ENCODE measurements at regions not wholly inside any gene's neighbourhood (a gene's known extent, or its start where the extent isn't known, plus 50 kb on each side); places are given as distances from the start of the nearest gene placed in this dataset.

- H3K36me3 ChIP-seq, result no peaks in the 10 kb centered on the region
- no peaks in the 10 kb centered on the region for H3K4me1 ChIP-seq
- TF ChIP-seq, protein P1, sequence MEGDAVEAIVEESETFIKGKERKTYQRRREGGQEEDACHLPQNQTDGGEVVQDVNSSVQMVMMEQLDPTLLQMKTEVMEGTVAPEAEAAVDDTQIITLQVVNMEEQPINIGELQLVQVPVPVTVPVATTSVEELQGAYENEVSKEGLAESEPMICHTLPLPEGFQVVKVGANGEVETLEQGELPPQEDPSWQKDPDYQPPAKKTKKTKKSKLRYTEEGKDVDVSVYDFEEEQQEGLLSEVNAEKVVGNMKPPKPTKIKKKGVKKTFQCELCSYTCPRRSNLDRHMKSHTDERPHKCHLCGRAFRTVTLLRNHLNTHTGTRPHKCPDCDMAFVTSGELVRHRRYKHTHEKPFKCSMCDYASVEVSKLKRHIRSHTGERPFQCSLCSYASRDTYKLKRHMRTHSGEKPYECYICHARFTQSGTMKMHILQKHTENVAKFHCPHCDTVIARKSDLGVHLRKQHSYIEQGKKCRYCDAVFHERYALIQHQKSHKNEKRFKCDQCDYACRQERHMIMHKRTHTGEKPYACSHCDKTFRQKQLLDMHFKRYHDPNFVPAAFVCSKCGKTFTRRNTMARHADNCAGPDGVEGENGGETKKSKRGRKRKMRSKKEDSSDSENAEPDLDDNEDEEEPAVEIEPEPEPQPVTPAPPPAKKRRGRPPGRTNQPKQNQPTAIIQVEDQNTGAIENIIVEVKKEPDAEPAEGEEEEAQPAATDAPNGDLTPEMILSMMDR (IDR thresholded peaks at IDR 0.05), result no peak
- intact Hi-C loops (cut with DNase I), result loop anchor here (10.0 kb wide), 1 partner anchor 90 kb away; no protein-coding TSS in a partner anchor
- peak; percentile 38 for DNase-seq
- H3K4me3 ChIP-seq, result no peak overlapping the region
- no peaks in the 10 kb centered on the region for H3K27me3 ChIP-seq
- H3K9ac ChIP-seq (ENCODE audit: low read depth in 2 of 2, low read length in 2 of 2), result no peak overlapping the region
- no peaks in the 10 kb centered on the region for H3K9me3 ChIP-seq
- H3K27ac ChIP-seq, result peak overlapping the region; percentile 42
Measured at GRCh38 chr4:26145212-26145611, 175.6 kb upstream of the RBPJ start.

GRCh38 chr4:26148927-26149326 is 171.9 kb upstream of the RBPJ start:
- intact Hi-C loops (cut with DNase I), result loop anchor here (10.0 kb wide), 1 partner anchor 86 kb away; no protein-coding TSS in a partner anchor
- no peak overlapping the region for H3K27ac ChIP-seq

GRCh38 chr4:26150948-26151347 is 169.9 kb upstream of the RBPJ start:
- Histone ChIP-seq H3K9me3 (no peaks in the 10 kb centered on the region), H3K9ac (ENCODE audit: low read depth in 2 of 2, low read length in 2 of 2) (no peak overlapping the region), H3K36me3 (no peaks in the 10 kb centered on the region), H3K27ac (no peak overlapping the region), H3K4me1 (no peaks in the 10 kb centered on the region), H3K27me3 (no peaks in the 10 kb centered on the region), H3K4me3 (no peak overlapping the region)
- intact Hi-C loops (cut with DNase I), result no loop called here
- no peak for DNase-seq
- TF ChIP-seq, protein P1 (IDR thresholded peaks at IDR 0.05), result no peak

More at GRCh38 chr4:26148927-26149326, 171.9 kb upstream of the RBPJ start:
- H3K27me3 ChIP-seq, result no peaks in the 10 kb centered on the region
- TF ChIP-seq, protein P1 (IDR thresholded peaks at IDR 0.05), result no peak
- no peaks in the 10 kb centered on the region for H3K9me3 ChIP-seq
- no peak for DNase-seq
- no peaks in the 10 kb centered on the region for H3K4me1 ChIP-seq
- no peak overlapping the region for H3K4me3 ChIP-seq
- no peak overlapping the region for H3K9ac ChIP-seq (ENCODE audit: low read depth in 2 of 2, low read length in 2 of 2)
- no peaks in the 10 kb centered on the region for H3K36me3 ChIP-seq

DNA sequence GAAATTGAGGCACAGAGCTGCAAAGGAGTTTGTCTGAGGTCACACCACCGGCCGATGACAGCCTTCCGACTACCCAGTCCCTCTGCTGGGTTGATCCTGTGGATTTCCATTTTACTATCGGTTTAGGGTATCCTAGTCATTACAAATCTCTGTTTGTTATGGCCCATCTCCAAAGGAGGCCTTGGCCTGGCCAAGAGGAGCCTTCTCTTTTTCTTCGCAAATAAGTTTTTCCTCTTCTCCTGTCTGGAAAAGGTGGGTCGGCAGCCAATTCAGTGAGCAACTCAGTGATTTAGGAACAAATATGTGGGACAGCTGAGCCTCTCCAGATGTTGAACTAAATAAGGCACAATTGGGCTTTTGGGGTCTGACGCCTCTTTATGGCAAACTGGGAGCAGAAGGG is 169.2 kb upstream of the RBPJ start:
- DNase-seq, result no peak
- no peaks in the 10 kb centered on the region for H3K4me1 ChIP-seq
- H3K4me3 ChIP-seq, result no peak overlapping the region
- H3K27me3 ChIP-seq, result no peaks in the 10 kb centered on the region
- TF ChIP-seq, protein P1 (IDR thresholded peaks at IDR 0.05), result no peak
- no peaks in the 10 kb centered on the region for H3K9me3 ChIP-seq
- intact Hi-C loops (cut with DNase I), result no loop called here
- H3K9ac ChIP-seq (ENCODE audit: low read depth in 2 of 2, low read length in 2 of 2), result no peak overlapping the region
- no peak overlapping the region for H3K27ac ChIP-seq
- H3K36me3 ChIP-seq, result no peaks in the 10 kb centered on the region

DNA sequence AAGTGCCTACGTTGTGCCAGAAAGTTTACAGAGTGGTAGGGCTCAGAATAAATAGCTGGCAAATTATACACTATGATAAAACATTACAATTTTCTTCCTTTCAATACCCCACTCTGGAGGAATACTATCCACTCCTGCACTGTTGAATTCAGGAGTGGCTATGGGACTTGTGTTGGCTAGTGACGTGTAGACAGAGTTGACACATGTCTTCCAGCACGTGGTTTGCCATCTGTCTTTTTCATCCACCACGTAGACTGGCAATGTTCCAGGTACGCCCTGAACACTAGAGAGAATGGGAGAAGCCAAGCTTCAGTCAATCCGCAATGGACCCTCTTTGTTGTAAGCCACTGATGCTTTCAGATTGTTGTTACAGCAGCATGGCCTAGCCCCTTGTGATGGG is 168.8 kb upstream of the RBPJ start:
- no peak for DNase-seq
- intact Hi-C loops (cut with DNase I), result no loop called here
- H3K27ac ChIP-seq, result no peak overlapping the region

More for the DNA sequence above, 168.8 kb upstream of the RBPJ start:
- Histone ChIP-seq H3K9me3 (no peaks in the 10 kb centered on the region), H3K27me3 (no peaks in the 10 kb centered on the region), H3K4me1 (no peaks in the 10 kb centered on the region), H3K4me3 (no peak overlapping the region), H3K9ac (ENCODE audit: low read depth in 2 of 2, low read length in 2 of 2) (no peak overlapping the region), H3K36me3 (no peaks in the 10 kb centered on the region)
- TF ChIP-seq, protein P1 (IDR thresholded peaks at IDR 0.05), result no peak

Data from colonic mucosa (tissue), 4 donors.